ENCODE measurements at regions not wholly inside any gene's neighbourhood (a gene's known extent, or its start where the extent isn't known, plus 50 kb on each side); places are given as distances from the start of the nearest gene placed in this dataset.
A peak's percentile ranks its signal among the peaks of the same experiment; 100 is the strongest.

- WGBS: 86% methylated on average over 4 of the region's 4 CpGs
- Histone ChIP-seq H3K27ac (ENCODE audit: low read depth, low read length) (no peak overlapping the region), H3K27me3 (ENCODE audit: insufficient read depth, low read length) (no peaks in the 10 kb centered on the region), H3K4me3 (ENCODE audit: low read length) (no peak overlapping the region), H3K4me1 (ENCODE audit: insufficient read depth, low read length) (no peaks in the 10 kb centered on the region), H3K36me3 (ENCODE audit: insufficient read depth, low read length) (no peaks in the 10 kb centered on the region), H3K9ac (ENCODE audit: low read depth, low read length) (no peak overlapping the region), H3K9me3 (ENCODE audit: insufficient read depth, low read depth, low read length) (no peaks in the 10 kb centered on the region)
Measured at GRCh38 chr12:97305651-97306050, 157.0 kb upstream of the RMST start.

- WGBS: 96% methylated on average over 3 of the region's 3 CpGs
- Histone ChIP-seq H3K36me3 (ENCODE audit: insufficient read depth, low read length) (no peaks in the 10 kb centered on the region), H3K9me3 (ENCODE audit: insufficient read depth, low read depth, low read length) (no peaks in the 10 kb centered on the region), H3K9ac (ENCODE audit: low read depth, low read length) (no peak overlapping the region), H3K27ac (ENCODE audit: low read depth, low read length) (no peak overlapping the region), H3K27me3 (ENCODE audit: insufficient read depth, low read length) (no peaks in the 10 kb centered on the region), H3K4me3 (ENCODE audit: low read length) (no peak overlapping the region), H3K4me1 (ENCODE audit: insufficient read depth, low read length) (no peaks in the 10 kb centered on the region)
Measured at GRCh38 chr12:97306147-97306546, 156.5 kb upstream of the RMST start.

GRCh38 chr12:97308576-97309198, 153.9 kb upstream of the RMST start:
- no peak overlapping the region for H3K9ac ChIP-seq (ENCODE audit: low read depth, low read length)
- no peaks in the 10 kb centered on the region for H3K9me3 ChIP-seq (ENCODE audit: insufficient read depth, low read depth, low read length)
- H3K27ac ChIP-seq (ENCODE audit: low read depth, low read length): no peak overlapping the region
- H3K4me1 ChIP-seq (ENCODE audit: insufficient read depth, low read length): peaks cover 14% of the 10 kb centered on the region
- no peaks in the 10 kb centered on the region; the same call in 1 of the 2 replicates for H3K27me3 ChIP-seq (ENCODE audit: insufficient read depth, low read length)
- no peak overlapping the region for H3K4me3 ChIP-seq (ENCODE audit: low read length)
- 73% methylated on average over 1 of the region's 1 CpG for WGBS
- H3K36me3 ChIP-seq (ENCODE audit: insufficient read depth, low read length): no peaks in the 10 kb centered on the region

- no peaks in the 10 kb centered on the region for H3K9me3 ChIP-seq (ENCODE audit: insufficient read depth, low read depth, low read length)
- H3K4me3 ChIP-seq (ENCODE audit: low read length): no peak overlapping the region
- H3K27me3 ChIP-seq (ENCODE audit: insufficient read depth, low read length): no peaks in the 10 kb centered on the region; the same call in 1 of the 2 replicates
- peaks cover 16% of the 10 kb centered on the region for H3K4me1 ChIP-seq (ENCODE audit: insufficient read depth, low read length)
- 81% methylated on average over 4 of the region's 5 CpGs for WGBS
- H3K27ac ChIP-seq (ENCODE audit: low read depth, low read length): no peak overlapping the region
- H3K9ac ChIP-seq (ENCODE audit: low read depth, low read length): no peak overlapping the region
- H3K36me3 ChIP-seq (ENCODE audit: insufficient read depth, low read length): no peaks in the 10 kb centered on the region
Measured at GRCh38 chr12:97309921-97310320, 152.7 kb upstream of the RMST start.

GRCh38 chr12:97312570-97313135, 150.0 kb upstream of the RMST start:
- H3K9ac ChIP-seq (ENCODE audit: low read depth, low read length): no peak overlapping the region
- H3K27me3 ChIP-seq (ENCODE audit: insufficient read depth, low read length): no peaks in the 10 kb centered on the region; the same call in 1 of the 2 replicates
- no peaks in the 10 kb centered on the region for H3K36me3 ChIP-seq (ENCODE audit: insufficient read depth, low read length)
- no peaks in the 10 kb centered on the region for H3K9me3 ChIP-seq (ENCODE audit: insufficient read depth, low read depth, low read length)
- H3K4me3 ChIP-seq (ENCODE audit: low read length): no peak overlapping the region
- peaks cover 16% of the 10 kb centered on the region for H3K4me1 ChIP-seq (ENCODE audit: insufficient read depth, low read length)
- H3K27ac ChIP-seq (ENCODE audit: low read depth, low read length): no peak overlapping the region
- WGBS: 28% methylated on average over 3 of the region's 3 CpGs

GRCh38 chr12:97313471-97314190, 149.0 kb upstream of the RMST start:
- Histone ChIP-seq H3K27me3 (ENCODE audit: insufficient read depth, low read length) (no peaks in the 10 kb centered on the region; the same call in 1 of the 2 replicates), H3K9me3 (ENCODE audit: insufficient read depth, low read depth, low read length) (no peaks in the 10 kb centered on the region), H3K9ac (ENCODE audit: low read depth, low read length) (no peak overlapping the region), H3K4me3 (ENCODE audit: low read length) (no peak overlapping the region), H3K36me3 (ENCODE audit: insufficient read depth, low read length) (no peaks in the 10 kb centered on the region), H3K27ac (ENCODE audit: low read depth, low read length) (no peak overlapping the region), H3K4me1 (ENCODE audit: insufficient read depth, low read length) (peaks cover 16% of the 10 kb centered on the region)
- 66% methylated on average over 2 of the region's 2 CpGs for WGBS

- 90% methylated on average over 2 of the region's 2 CpGs for WGBS
- no peaks in the 10 kb centered on the region for H3K36me3 ChIP-seq (ENCODE audit: insufficient read depth, low read length)
- no peak overlapping the region for H3K27ac ChIP-seq (ENCODE audit: low read depth, low read length)
- H3K4me3 ChIP-seq (ENCODE audit: low read length): no peak overlapping the region
- peaks cover 19% of the 10 kb centered on the region for H3K4me1 ChIP-seq (ENCODE audit: insufficient read depth, low read length)
- no peaks in the 10 kb centered on the region for H3K9me3 ChIP-seq (ENCODE audit: insufficient read depth, low read depth, low read length)
- H3K9ac ChIP-seq (ENCODE audit: low read depth, low read length): no peak overlapping the region
- H3K27me3 ChIP-seq (ENCODE audit: insufficient read depth, low read length): no peaks in the 10 kb centered on the region; the same call in 1 of the 2 replicates
Measured at GRCh38 chr12:97316321-97316720, 146.3 kb upstream of the RMST start.

GRCh38 chr12:97321621-97322020, 141.0 kb upstream of the RMST start:
- H3K4me3 ChIP-seq (ENCODE audit: low read length): no peak overlapping the region
- peak overlapping the region; percentile 92; the same call in 1 of the 2 replicates for H3K27ac ChIP-seq (ENCODE audit: low read depth, low read length)
- WGBS: 92% methylated on average over 4 of the region's 4 CpGs
- H3K9ac ChIP-seq (ENCODE audit: low read depth, low read length): no peak overlapping the region
- H3K4me1 ChIP-seq (ENCODE audit: insufficient read depth, low read length): peaks cover 39% of the 10 kb centered on the region
- no peaks in the 10 kb centered on the region for H3K27me3 ChIP-seq (ENCODE audit: insufficient read depth, low read length)
- H3K36me3 ChIP-seq (ENCODE audit: insufficient read depth, low read length): no peaks in the 10 kb centered on the region
- no peaks in the 10 kb centered on the region for H3K9me3 ChIP-seq (ENCODE audit: insufficient read depth, low read depth, low read length)

GRCh38 chr12:97322388-97322787, 140.2 kb upstream of the RMST start:
- Histone ChIP-seq H3K27ac (ENCODE audit: low read depth, low read length) (peak overlapping the region; percentile 92; the same call in 1 of the 2 replicates), H3K9ac (ENCODE audit: low read depth, low read length) (no peak overlapping the region), H3K36me3 (ENCODE audit: insufficient read depth, low read length) (no peaks in the 10 kb centered on the region), H3K4me3 (ENCODE audit: low read length) (no peak overlapping the region), H3K27me3 (ENCODE audit: insufficient read depth, low read length) (no peaks in the 10 kb centered on the region), H3K4me1 (ENCODE audit: insufficient read depth, low read length) (peaks cover 39% of the 10 kb centered on the region), H3K9me3 (ENCODE audit: insufficient read depth, low read depth, low read length) (no peaks in the 10 kb centered on the region)
- 72% methylated on average over 2 of the region's 4 CpGs for WGBS

GRCh38 chr12:97323154-97323553, 139.4 kb upstream of the RMST start:
- H3K9me3 ChIP-seq (ENCODE audit: insufficient read depth, low read depth, low read length): no peaks in the 10 kb centered on the region
- peak overlapping the region; percentile 92; the same call in 1 of the 2 replicates for H3K27ac ChIP-seq (ENCODE audit: low read depth, low read length)
- WGBS: 65% methylated on average over 4 of the region's 4 CpGs
- H3K36me3 ChIP-seq (ENCODE audit: insufficient read depth, low read length): no peaks in the 10 kb centered on the region
- H3K4me3 ChIP-seq (ENCODE audit: low read length): no peak overlapping the region
- no peaks in the 10 kb centered on the region for H3K27me3 ChIP-seq (ENCODE audit: insufficient read depth, low read length)
- H3K9ac ChIP-seq (ENCODE audit: low read depth, low read length): no peak overlapping the region
- H3K4me1 ChIP-seq (ENCODE audit: insufficient read depth, low read length): peaks cover 39% of the 10 kb centered on the region

- Histone ChIP-seq H3K36me3 (ENCODE audit: insufficient read depth, low read length) (no peaks in the 10 kb centered on the region), H3K9me3 (ENCODE audit: insufficient read depth, low read depth, low read length) (no peaks in the 10 kb centered on the region), H3K4me3 (ENCODE audit: low read length) (no peak overlapping the region), H3K27ac (ENCODE audit: low read depth, low read length) (no peak overlapping the region), H3K4me1 (ENCODE audit: insufficient read depth, low read length) (peaks cover 39% of the 10 kb centered on the region), H3K27me3 (ENCODE audit: insufficient read depth, low read length) (no peaks in the 10 kb centered on the region), H3K9ac (ENCODE audit: low read depth, low read length) (no peak overlapping the region)
- WGBS: 77% methylated on average over 7 of the region's 7 CpGs
Measured at GRCh38 chr12:97324471-97324870, 138.1 kb upstream of the RMST start.

Measured in HUES64 (cell line).